GM23338 (cell line): ENCODE measurements at regions not wholly inside any gene's neighbourhood (a gene's known extent, or its start where the extent isn't known, plus 50 kb on each side); places are given as distances from the start of the nearest gene placed in this dataset.

ENCODE experiments used
- ATAC-seq: fragments of 200-7000 bp; cut with Tn5 transposase; 3 replicates; pipeline ENCODE4 v1.9.1; 2020
- DNase-seq: peaks from one replicate; pipeline ENCODE4 v3.0.0-alpha.2; 2015; ENCODE audit warnings: low spot score
- H2AFZ ChIP-seq: fragments of 200-600 bp; sonication (generic); 2 replicates; pipeline ENCODE4 v1.8.0; 2016; ENCODE audit warnings: antibody characterized with exemption, mild to moderate bottlenecking, moderate library complexity
- H3F3A ChIP-seq: fragments of 200-600 bp; sonication (generic); replicated peaks from 2 replicates; pipeline ENCODE4 v1.8.0; 2017; ENCODE audit warnings: antibody characterized with exemption, mixed run types, low read depth
- H3K27ac ChIP-seq: fragments of 200-600 bp; sonication (generic); 2 replicates; pipeline ENCODE4 v1.6.1; 2016; ENCODE audit warnings: low read depth
- H3K27me3 ChIP-seq: fragments of 200-600 bp; sonication (generic); 2 replicates; pipeline ENCODE4 v1.8.0; 2016; ENCODE audit warnings: mild to moderate bottlenecking, mixed run types, moderate library complexity; ENCODE audit not compliant: insufficient read depth
- H3K36me3 ChIP-seq: fragments of 200-600 bp; sonication (generic); 2 replicates; pipeline ENCODE4 v1.8.0; 2016; ENCODE audit warnings: mild to moderate bottlenecking; ENCODE audit not compliant: insufficient read depth
- H3K4me1 ChIP-seq: fragments of 200-600 bp; sonication (generic); 2 replicates; pipeline ENCODE4 v1.8.0; 2016; ENCODE audit warnings: mild to moderate bottlenecking, moderate library complexity; ENCODE audit not compliant: insufficient read depth
- H3K4me2 ChIP-seq: fragments of 200-600 bp; sonication (generic); 2 replicates; pipeline ENCODE4 v1.7.1; 2017; ENCODE audit warnings: mixed run types
- H3K4me3 ChIP-seq: fragments of 200-600 bp; sonication (generic); 2 replicates; pipeline ENCODE4 v1.6.1; 2016; ENCODE audit warnings: mixed run types
- H3K79me2 ChIP-seq: fragments of 200-600 bp; sonication (generic); replicated peaks from 2 replicates; pipeline ENCODE4 v1.8.0; 2017; ENCODE audit warnings: mild to moderate bottlenecking; ENCODE audit not compliant: insufficient read depth
- H3K9me2 ChIP-seq: fragments of 200-600 bp; sonication (generic); 2 replicates; pipeline ENCODE4 v1.8.0; 2017; ENCODE audit not compliant: insufficient read depth
- H4K20me1 ChIP-seq: fragments of 200-600 bp; sonication (generic); replicated peaks from 2 replicates; pipeline ENCODE4 v1.8.0; 2017; ENCODE audit warnings: mild to moderate bottlenecking; ENCODE audit not compliant: insufficient read depth
- H3K27ac Mint-ChIP-seq: 2 replicates; pipeline ENCODE4 v1.8.0; 2020; ENCODE audit warnings: inconsistent platforms, mild to moderate bottlenecking, moderate library complexity, mixed read lengths
- H3K27me3 Mint-ChIP-seq: 3 replicates; pipeline ENCODE4 v1.8.0; 2022; ENCODE audit warnings: low read depth, mild to moderate bottlenecking, moderate library complexity, mixed read lengths, inconsistent platforms; ENCODE audit not compliant: insufficient read depth, poor library complexity
- H3K36me3 Mint-ChIP-seq: 3 replicates; pipeline ENCODE4 v1.8.0; 2021; ENCODE audit warnings: low read depth, mild to moderate bottlenecking, inconsistent platforms, moderate library complexity, mixed read lengths
- H3K4me1 Mint-ChIP-seq: 3 replicates; pipeline ENCODE4 v1.8.0; 2020; ENCODE audit warnings: mild to moderate bottlenecking, inconsistent platforms, mixed read lengths
- H3K4me3 Mint-ChIP-seq: 3 replicates; pipeline ENCODE4 v1.8.0; 2021; ENCODE audit warnings: moderate library complexity, mild to moderate bottlenecking, inconsistent platforms, mixed read lengths
- H3K9me3 Mint-ChIP-seq: 3 replicates; pipeline ENCODE4 v1.8.0; 2020; ENCODE audit warnings: moderate library complexity, mild to moderate bottlenecking, inconsistent platforms, mixed read lengths
- CREB1 ChIP-seq: fragments of 250-450 bp; sonication (Bioruptor Pico); IDR thresholded peaks from 2 replicates; pipeline ENCODE4 v1.5.0; 2020; ENCODE audit warnings: low read depth, mild to moderate bottlenecking, moderate library complexity
- CTCF ChIP-seq, 2 experiments: fragments of 200-600 bp in 1 of 2; sonication (generic) in 1 of 2; conservative IDR thresholded peaks; 2 replicates each; pipeline versions ENCODE4 v1.5.1 to v1.6.1; 2016 to 2017; ENCODE audit warnings: antibody characterized with exemption in 2 of 2, low read depth in 2 of 2, mild to moderate bottlenecking in 2 of 2, moderate library complexity in 1 of 2
- ETS1 ChIP-seq: IDR thresholded peaks from 2 replicates; pipeline ENCODE4 v1.6.1; 2016; ENCODE audit warnings: antibody characterized with exemption
- EZH2 ChIP-seq: fragments of 200-600 bp; sonication (generic); IDR thresholded peaks from one replicate; pipeline ENCODE4 v1.8.0; 2017; ENCODE audit warnings: antibody characterized with exemption, mild to moderate bottlenecking, low read depth; ENCODE audit not compliant: unreplicated experiment
- EZH2phosphoT487 ChIP-seq: fragments of 200-600 bp; sonication (generic); IDR thresholded peaks from one replicate; pipeline ENCODE4 v1.8.1; 2018; ENCODE audit warnings: antibody characterized with exemption; ENCODE audit not compliant: unreplicated experiment
- JUNB ChIP-seq: IDR thresholded peaks from one replicate; pipeline ENCODE4 v1.6.1; 2016; ENCODE audit warnings: antibody characterized with exemption; ENCODE audit not compliant: unreplicated experiment
- NANOG ChIP-seq: IDR thresholded peaks from 2 replicates; pipeline ENCODE4 v1.6.1; 2016; ENCODE audit warnings: antibody characterized with exemption, borderline replicate concordance
- POLR2AphosphoS5 ChIP-seq: IDR thresholded peaks from 2 replicates; pipeline ENCODE4 v1.6.1; 2016; ENCODE audit warnings: antibody characterized with exemption, low read depth
- ZNF114 ChIP-seq: fragments of 250-450 bp; sonication (Bioruptor Pico); IDR thresholded peaks from 2 replicates; pipeline ENCODE4 v1.5.0; 2020; ENCODE audit warnings: mild to moderate bottlenecking, moderate library complexity
- TF ChIP-seq, protein P1 (sequence below): fragments of 250-450 bp; sonication (Bioruptor Pico); IDR thresholded peaks from 2 replicates; pipeline ENCODE4 v1.5.0; 2020; ENCODE audit warnings: mild to moderate bottlenecking, moderate library complexity

DNA sequence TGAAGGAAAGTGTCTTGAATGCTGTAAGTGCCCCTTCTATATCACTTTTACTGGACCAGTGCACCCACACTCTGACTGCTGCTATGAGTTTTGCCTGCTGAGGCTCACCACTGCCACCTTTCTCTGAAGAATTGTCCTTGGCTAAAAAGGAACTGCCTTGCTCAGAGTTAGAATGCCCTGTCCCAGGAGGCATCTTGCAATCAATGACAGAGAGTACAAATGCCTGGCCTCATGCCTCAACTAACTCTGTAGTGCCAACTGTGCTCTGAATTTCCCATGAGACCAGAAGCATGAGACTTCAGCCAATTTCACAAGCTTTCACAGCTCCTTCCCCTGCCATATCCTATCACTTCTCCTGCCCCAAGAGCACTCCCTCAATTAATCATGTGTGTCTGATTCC is 569.7 kb downstream of the ZNF608 start:
- H3K4me1 Mint-ChIP-seq = no peaks in the 10 kb centered on the region
- H3F3A ChIP-seq = no peaks in the 10 kb centered on the region
- H3K79me2 ChIP-seq = no peaks in the 10 kb centered on the region
- H4K20me1 ChIP-seq = no peaks in the 10 kb centered on the region
- H3K27me3 ChIP-seq = no peaks in the 10 kb centered on the region
- DNase-seq = peak; percentile 14
- no peaks in the 10 kb centered on the region for H3K27me3 Mint-ChIP-seq
- peaks cover 9% of the 10 kb centered on the region; the same call in 1 of the 2 replicates for H3K4me1 ChIP-seq
- peaks cover 38% of the 10 kb centered on the region for H3K9me3 Mint-ChIP-seq
- ATAC-seq = no peak
- H3K36me3 Mint-ChIP-seq = peaks cover 47% of the 10 kb centered on the region
- TF ChIP-seq CTCF (conservative IDR thresholded peaks at IDR 0.05; ENCODE audit: low read depth in 2 of 2) (peak in 1 of 2 experiments; percentile 47; a peak in 2 of 4 replicates), POLR2AphosphoS5 (no peak)
- H3K9me2 ChIP-seq = no peaks in the 10 kb centered on the region; the same call in 1 of the 2 replicates
- H3K4me2 ChIP-seq = no peak overlapping the region
- no peak overlapping the region for H3K4me3 ChIP-seq
- no peaks in the 10 kb centered on the region for H3K36me3 ChIP-seq
- no peak overlapping the region for H2AFZ ChIP-seq
- no peak overlapping the region for H3K4me3 Mint-ChIP-seq
- H3K27ac Mint-ChIP-seq = no peak overlapping the region
- peak overlapping the region; percentile 73 for H3K27ac ChIP-seq

- Mint-ChIP-seq H3K9me3 (peaks cover 44% of the 10 kb centered on the region), H3K27ac (no peak overlapping the region), H3K36me3 (peaks cover 49% of the 10 kb centered on the region), H3K4me1 (no peaks in the 10 kb centered on the region), H3K27me3 (no peaks in the 10 kb centered on the region), H3K4me3 (no peak overlapping the region)
- ATAC-seq (no peak), DNase-seq (no peak)
- Histone ChIP-seq H3K36me3 (no peaks in the 10 kb centered on the region), H3K27ac (no peak overlapping the region), H4K20me1 (no peaks in the 10 kb centered on the region), H3F3A (no peaks in the 10 kb centered on the region), H2AFZ (no peak overlapping the region), H3K27me3 (no peaks in the 10 kb centered on the region), H3K79me2 (no peaks in the 10 kb centered on the region), H3K4me3 (no peak overlapping the region), H3K4me2 (no peak overlapping the region), H3K4me1 (peaks cover 7% of the 10 kb centered on the region; the same call in 1 of the 2 replicates), H3K9me2 (no peaks in the 10 kb centered on the region)
- TF ChIP-seq ZNF114 (CRISPR knock-in tag) (no peak), CREB1 (CRISPR knock-in tag) (no peak), ETS1 (no peak), EZH2phosphoT487 (no peak), JUNB (no peak), EZH2 (no peak), POLR2AphosphoS5 (no peak), NANOG (no peak)
- TF ChIP-seq, protein P1, sequence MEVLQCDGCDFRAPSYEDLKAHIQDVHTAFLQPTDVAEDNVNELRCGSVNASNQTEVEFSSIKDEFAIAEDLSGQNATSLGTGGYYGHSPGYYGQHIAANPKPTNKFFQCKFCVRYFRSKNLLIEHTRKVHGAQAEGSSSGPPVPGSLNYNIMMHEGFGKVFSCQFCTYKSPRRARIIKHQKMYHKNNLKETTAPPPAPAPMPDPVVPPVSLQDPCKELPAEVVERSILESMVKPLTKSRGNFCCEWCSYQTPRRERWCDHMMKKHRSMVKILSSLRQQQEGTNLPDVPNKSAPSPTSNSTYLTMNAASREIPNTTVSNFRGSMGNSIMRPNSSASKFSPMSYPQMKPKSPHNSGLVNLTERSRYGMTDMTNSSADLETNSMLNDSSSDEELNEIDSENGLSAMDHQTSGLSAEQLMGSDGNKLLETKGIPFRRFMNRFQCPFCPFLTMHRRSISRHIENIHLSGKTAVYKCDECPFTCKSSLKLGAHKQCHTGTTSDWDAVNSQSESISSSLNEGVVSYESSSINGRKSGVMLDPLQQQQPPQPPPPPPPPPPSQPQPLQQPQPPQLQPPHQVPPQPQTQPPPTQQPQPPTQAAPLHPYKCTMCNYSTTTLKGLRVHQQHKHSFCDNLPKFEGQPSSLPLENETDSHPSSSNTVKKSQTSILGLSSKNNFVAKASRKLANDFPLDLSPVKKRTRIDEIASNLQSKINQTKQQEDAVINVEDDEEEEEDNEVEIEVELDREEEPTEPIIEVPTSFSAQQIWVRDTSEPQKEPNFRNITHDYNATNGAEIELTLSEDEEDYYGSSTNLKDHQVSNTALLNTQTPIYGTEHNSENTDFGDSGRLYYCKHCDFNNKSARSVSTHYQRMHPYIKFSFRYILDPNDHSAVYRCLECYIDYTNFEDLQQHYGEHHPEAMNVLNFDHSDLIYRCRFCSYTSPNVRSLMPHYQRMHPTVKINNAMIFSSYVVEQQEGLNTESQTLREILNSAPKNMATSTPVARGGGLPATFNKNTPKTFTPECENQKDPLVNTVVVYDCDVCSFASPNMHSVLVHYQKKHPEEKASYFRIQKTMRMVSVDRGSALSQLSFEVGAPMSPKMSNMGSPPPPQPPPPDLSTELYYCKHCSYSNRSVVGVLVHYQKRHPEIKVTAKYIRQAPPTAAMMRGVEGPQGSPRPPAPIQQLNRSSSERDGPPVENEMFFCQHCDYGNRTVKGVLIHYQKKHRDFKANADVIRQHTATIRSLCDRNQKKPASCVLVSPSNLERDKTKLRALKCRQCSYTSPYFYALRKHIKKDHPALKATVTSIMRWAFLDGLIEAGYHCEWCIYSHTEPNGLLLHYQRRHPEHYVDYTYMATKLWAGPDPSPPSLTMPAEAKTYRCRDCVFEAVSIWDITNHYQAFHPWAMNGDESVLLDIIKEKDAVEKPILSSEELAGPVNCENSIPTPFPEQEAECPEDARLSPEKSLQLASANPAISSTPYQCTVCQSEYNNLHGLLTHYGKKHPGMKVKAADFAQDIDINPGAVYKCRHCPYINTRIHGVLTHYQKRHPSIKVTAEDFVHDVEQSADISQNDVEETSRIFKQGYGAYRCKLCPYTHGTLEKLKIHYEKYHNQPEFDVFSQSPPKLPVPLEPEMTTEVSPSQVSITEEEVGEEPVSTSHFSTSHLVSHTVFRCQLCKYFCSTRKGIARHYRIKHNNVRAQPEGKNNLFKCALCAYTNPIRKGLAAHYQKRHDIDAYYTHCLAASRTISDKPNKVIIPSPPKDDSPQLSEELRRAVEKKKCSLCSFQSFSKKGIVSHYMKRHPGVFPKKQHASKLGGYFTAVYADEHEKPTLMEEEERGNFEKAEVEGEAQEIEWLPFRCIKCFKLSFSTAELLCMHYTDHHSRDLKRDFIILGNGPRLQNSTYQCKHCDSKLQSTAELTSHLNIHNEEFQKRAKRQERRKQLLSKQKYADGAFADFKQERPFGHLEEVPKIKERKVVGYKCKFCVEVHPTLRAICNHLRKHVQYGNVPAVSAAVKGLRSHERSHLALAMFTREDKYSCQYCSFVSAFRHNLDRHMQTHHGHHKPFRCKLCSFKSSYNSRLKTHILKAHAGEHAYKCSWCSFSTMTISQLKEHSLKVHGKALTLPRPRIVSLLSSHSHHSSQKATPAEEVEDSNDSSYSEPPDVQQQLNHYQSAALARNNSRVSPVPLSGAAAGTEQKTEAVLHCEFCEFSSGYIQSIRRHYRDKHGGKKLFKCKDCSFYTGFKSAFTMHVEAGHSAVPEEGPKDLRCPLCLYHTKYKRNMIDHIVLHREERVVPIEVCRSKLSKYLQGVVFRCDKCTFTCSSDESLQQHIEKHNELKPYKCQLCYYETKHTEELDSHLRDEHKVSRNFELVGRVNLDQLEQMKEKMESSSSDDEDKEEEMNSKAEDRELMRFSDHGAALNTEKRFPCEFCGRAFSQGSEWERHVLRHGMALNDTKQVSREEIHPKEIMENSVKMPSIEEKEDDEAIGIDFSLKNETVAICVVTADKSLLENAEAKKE (CRISPR knock-in tag) = no peak
Observed at GRCh38 chr5:124173386-124173785, 573.1 kb downstream of the ZNF608 start.
